HEK293 (cell line): ENCODE measurements at regions not wholly inside any gene's neighbourhood (a gene's known extent, or its start where the extent isn't known, plus 50 kb on each side); places are given as distances from the start of the nearest gene placed in this dataset.

Experiments
- CTCF ChIA-PET: fragments of 350-600 bp; formaldehyde crosslinking; extraction: SDS; loops from one replicate; lab custom pipeline; 2021; ENCODE audit warnings: antibody characterized with exemption; lab: Yijun Ruan, JAX
- POLR2A ChIA-PET: fragments of 300-600 bp; formaldehyde crosslinking; extraction: SDS; loops from one replicate; lab custom pipeline; 2020; ENCODE audit warnings: antibody characterized with exemption, inconsistent platforms; lab: Yijun Ruan, JAX
- H3K27ac ChIP-seq: fragments of 200-500 bp; sonication (Bioruptor generic); 2 replicates; pipeline ENCODE4 v1.5.1; 2014; ENCODE audit warnings: low read depth, low read length, control low read depth, inconsistent platforms; ENCODE audit errors: extremely low read depth
- H3K36me3 ChIP-seq, 2 experiments: fragments of 200-500 bp in 1 of 2; sonication (Bioruptor generic) in 1 of 2; 1 replicate in 1 of 2; 2 replicates in 1 of 2; pipeline ENCODE4 v1.5.1; 2014 to 2017; ENCODE audit warnings: inconsistent platforms in 2 of 2, low read length in 2 of 2; ENCODE audit not compliant: control insufficient read depth in 2 of 2, insufficient read depth in 1 of 2
- H3K4me1 ChIP-seq: fragments of 200-500 bp; sonication (Bioruptor generic); 2 replicates; pipeline ENCODE4 v1.5.1; 2014; ENCODE audit warnings: mild to moderate bottlenecking, low read length, inconsistent platforms; ENCODE audit not compliant: control insufficient read depth, insufficient read depth
- H3K4me3 ChIP-seq: 2 replicates; pipeline ENCODE4 v1.5.1; 2011; ENCODE audit warnings: low read depth, mild to moderate bottlenecking, control low read depth, low read length, moderate library complexity
- H3K9me3 ChIP-seq: fragments of 200-500 bp; sonication (Bioruptor generic); 2 replicates; pipeline ENCODE4 v1.5.1; 2014; ENCODE audit warnings: low read depth, low read length, inconsistent platforms; ENCODE audit not compliant: control insufficient read depth, insufficient read depth
- ATF2 ChIP-seq: fragments of 450-650 bp; formaldehyde crosslinking; IDR thresholded peaks from 2 replicates; pipeline ENCODE4 v1.5.1; 2016; ENCODE audit warnings: missing biosample characterization, missing genetic modification characterization, low read depth
- GFI1B ChIP-seq: fragments of 450-650 bp; formaldehyde crosslinking; IDR thresholded peaks from 2 replicates; pipeline ENCODE4 v1.5.1; 2016; ENCODE audit warnings: missing biosample characterization, missing genetic modification characterization
- GLI4 ChIP-seq: fragments of 450-650 bp; formaldehyde crosslinking; IDR thresholded peaks from 2 replicates; pipeline ENCODE4 v1.5.1; 2016; ENCODE audit warnings: missing biosample characterization, missing genetic modification characterization
- OSR2 ChIP-seq: fragments of 450-650 bp; formaldehyde crosslinking; IDR thresholded peaks from 2 replicates; pipeline ENCODE4 v1.5.1; 2016; ENCODE audit warnings: missing biosample characterization, missing genetic modification characterization
- PRDM1 ChIP-seq: fragments of 450-650 bp; formaldehyde crosslinking; IDR thresholded peaks from 2 replicates; pipeline ENCODE4; 2016; ENCODE audit warnings: missing biosample characterization, missing genetic modification characterization
- SCRT1 ChIP-seq: fragments of 450-650 bp; formaldehyde crosslinking; IDR thresholded peaks from 2 replicates; pipeline ENCODE4 v1.5.1; 2016; ENCODE audit warnings: missing biosample characterization, missing genetic modification characterization, borderline replicate concordance
- SCRT2 ChIP-seq: fragments of 450-650 bp; formaldehyde crosslinking; IDR thresholded peaks from 2 replicates; pipeline ENCODE4 v1.5.1; 2016; ENCODE audit warnings: missing biosample characterization, missing genetic modification characterization
- SP3 ChIP-seq: fragments of 450-650 bp; formaldehyde crosslinking; IDR thresholded peaks from 2 replicates; pipeline ENCODE4 v1.5.1; 2016; ENCODE audit warnings: missing biosample characterization, missing genetic modification characterization
- ZBTB1 ChIP-seq: fragments of 450-650 bp; formaldehyde crosslinking; IDR thresholded peaks from 2 replicates; pipeline ENCODE4 v1.5.1; 2016; ENCODE audit warnings: missing biosample characterization, missing genetic modification characterization
- ZBTB44 ChIP-seq: fragments of 450-650 bp; IDR thresholded peaks from 2 replicates; pipeline ENCODE4 v1.5.1; 2018; ENCODE audit warnings: missing biosample characterization, mild to moderate bottlenecking, missing genetic modification characterization
- ZFP37 ChIP-seq: fragments of 450-650 bp; formaldehyde crosslinking; IDR thresholded peaks from 2 replicates; pipeline ENCODE4 v1.5.1; 2016; ENCODE audit warnings: missing biosample characterization, missing genetic modification characterization
- ZFP69B ChIP-seq: fragments of 450-650 bp; formaldehyde crosslinking; IDR thresholded peaks from 2 replicates; pipeline ENCODE4 v1.5.1; 2016; ENCODE audit warnings: missing biosample characterization, missing genetic modification characterization
- ZNF211 ChIP-seq: fragments of 450-650 bp; formaldehyde crosslinking; IDR thresholded peaks from 2 replicates; pipeline ENCODE4 v1.5.1; 2016; ENCODE audit warnings: low read depth, missing biosample characterization, missing genetic modification characterization
- ZNF248 ChIP-seq: fragments of 450-650 bp; formaldehyde crosslinking; IDR thresholded peaks from 2 replicates; pipeline ENCODE4 v1.5.1; 2017; ENCODE audit warnings: missing biosample characterization, missing genetic modification characterization
- ZNF266 ChIP-seq: fragments of 450-650 bp; formaldehyde crosslinking; IDR thresholded peaks from 2 replicates; pipeline ENCODE4 v1.5.1; 2016; ENCODE audit warnings: missing biosample characterization, missing genetic modification characterization, low read depth
- ZNF366 ChIP-seq: fragments of 450-650 bp; formaldehyde crosslinking; conservative IDR thresholded peaks from 2 replicates; pipeline ENCODE4 v1.5.1; 2016; ENCODE audit warnings: missing biosample characterization, missing genetic modification characterization
- ZNF37A ChIP-seq: fragments of 450-650 bp; IDR thresholded peaks from 2 replicates; pipeline ENCODE4 v1.5.1; 2018; ENCODE audit warnings: missing biosample characterization, missing genetic modification characterization
- ZNF549 ChIP-seq: fragments of 450-650 bp; IDR thresholded peaks from 2 replicates; pipeline ENCODE4 v1.5.1; 2018; ENCODE audit warnings: missing biosample characterization, missing genetic modification characterization, mild to moderate bottlenecking, inconsistent platforms, moderate library complexity
- ZNF555 ChIP-seq: fragments of 450-650 bp; formaldehyde crosslinking; conservative IDR thresholded peaks from 2 replicates; pipeline ENCODE4 v1.5.1; 2017; ENCODE audit warnings: missing biosample characterization, mild to moderate bottlenecking, missing genetic modification characterization, inconsistent platforms
- ZNF580 ChIP-seq: fragments of 450-650 bp; formaldehyde crosslinking; IDR thresholded peaks from 2 replicates; pipeline ENCODE4 v1.5.1; 2016; ENCODE audit warnings: missing biosample characterization, missing genetic modification characterization
- ZNF585B ChIP-seq: fragments of 450-650 bp; formaldehyde crosslinking; IDR thresholded peaks from 2 replicates; pipeline ENCODE4 v1.5.1; 2016; ENCODE audit warnings: missing biosample characterization, missing genetic modification characterization
- ZNF596 ChIP-seq: fragments of 450-650 bp; IDR thresholded peaks from 2 replicates; pipeline ENCODE4 v1.5.0; 2018; ENCODE audit warnings: missing biosample characterization, mild to moderate bottlenecking, missing genetic modification characterization, moderate library complexity
- ZNF670 ChIP-seq: fragments of 450-650 bp; formaldehyde crosslinking; IDR thresholded peaks from 2 replicates; pipeline ENCODE4 v1.5.1; 2016; ENCODE audit warnings: missing biosample characterization, missing genetic modification characterization, low read depth
- ZNF701 ChIP-seq: fragments of 450-650 bp; formaldehyde crosslinking; IDR thresholded peaks from 2 replicates; pipeline ENCODE4 v1.5.1; 2016; ENCODE audit warnings: missing biosample characterization, missing genetic modification characterization
- ZNF792 ChIP-seq: fragments of 450-650 bp; formaldehyde crosslinking; IDR thresholded peaks from 2 replicates; pipeline ENCODE4 v1.5.1; 2016; ENCODE audit warnings: missing biosample characterization, missing genetic modification characterization
- ZSCAN23 ChIP-seq: fragments of 450-650 bp; formaldehyde crosslinking; IDR thresholded peaks from 2 replicates; pipeline ENCODE4 v1.5.1; 2016; ENCODE audit warnings: missing biosample characterization, missing genetic modification characterization
- ZSCAN4 ChIP-seq: fragments of 450-650 bp; formaldehyde crosslinking; IDR thresholded peaks from 2 replicates; pipeline ENCODE4 v1.5.1; 2017; ENCODE audit warnings: missing biosample characterization, missing genetic modification characterization
- ZSCAN5A ChIP-seq: fragments of 450-650 bp; formaldehyde crosslinking; IDR thresholded peaks from 2 replicates; pipeline ENCODE4 v1.5.1; 2016; ENCODE audit warnings: missing biosample characterization, missing genetic modification characterization

- TF ChIP-seq ZNF670 (tag by site-specific recombination): no peak
- no peak for TF ChIP-seq ZNF248 (tag by site-specific recombination)
- no peak for TF ChIP-seq ZNF549 (tag by site-specific recombination)
- no peak for TF ChIP-seq SP3 (tag by site-specific recombination)
- TF ChIP-seq PRDM1 (tag by site-specific recombination): no peak
- TF ChIP-seq ZFP37 (tag by site-specific recombination): no peak
- no peak for TF ChIP-seq ZNF580 (tag by site-specific recombination)
- TF ChIP-seq ZNF596 (tag by site-specific recombination): no peak
- no peak for TF ChIP-seq ZBTB1 (tag by site-specific recombination)
- TF ChIP-seq ZNF37A (tag by site-specific recombination): no peak
- TF ChIP-seq ZNF792 (tag by site-specific recombination): no peak
- H3K36me3 ChIP-seq: no peaks in the 10 kb centered on the region
- no peak overlapping the region for H3K27ac ChIP-seq
- no peaks in the 10 kb centered on the region for H3K9me3 ChIP-seq
- ChIA-PET POLR2A (no interaction called here), CTCF (interaction anchor here (0.8 kb wide), 1 partner anchor 312 kb away, joined by 3 read pairs; no protein-coding TSS in a partner anchor)
- peaks cover 6% of the 10 kb centered on the region for H3K4me1 ChIP-seq
- no peak overlapping the region for H3K4me3 ChIP-seq
These were observed 457.8 kb upstream of the NFE2L3 start for GRCh38 chr7:25694211-25694610.

GRCh38 chr7:25694699-25695098, 457.3 kb upstream of the NFE2L3 start:
- Histone ChIP-seq H3K27ac (no peak overlapping the region), H3K9me3 (no peaks in the 10 kb centered on the region), H3K4me3 (no peak overlapping the region), H3K36me3 (no peaks in the 10 kb centered on the region), H3K4me1 (peaks cover 6% of the 10 kb centered on the region)
- CTCF ChIA-PET: interaction anchor here (0.8 kb wide), 1 partner anchor 311 kb away, joined by 3 read pairs; no protein-coding TSS in a partner anchor
- POLR2A ChIA-PET: no interaction called here
- no peak for TF ChIP-seq SCRT1 (tag by site-specific recombination)
- TF ChIP-seq ATF2: no peak
- no peak for TF ChIP-seq ZNF366 (tag by site-specific recombination)
- no peak for TF ChIP-seq ZSCAN5A (tag by site-specific recombination)
- TF ChIP-seq ZSCAN4 (tag by site-specific recombination): no peak
- no peak for TF ChIP-seq ZNF266 (tag by site-specific recombination)
- no peak for TF ChIP-seq ZNF585B (tag by site-specific recombination)
- TF ChIP-seq SCRT2 (tag by site-specific recombination): no peak
- TF ChIP-seq ZBTB1 (tag by site-specific recombination): no peak
- TF ChIP-seq GLI4 (tag by site-specific recombination): no peak
- TF ChIP-seq ZNF701 (tag by site-specific recombination): no peak
- no peak for TF ChIP-seq ZBTB44
- TF ChIP-seq OSR2 (tag by site-specific recombination): no peak
- TF ChIP-seq ZNF211 (tag by site-specific recombination): no peak
- TF ChIP-seq ZSCAN23 (tag by site-specific recombination): no peak
- no peak for TF ChIP-seq ZFP69B
- no peak for TF ChIP-seq GFI1B (tag by site-specific recombination)
- TF ChIP-seq ZNF555 (tag by site-specific recombination): no peak
- TF ChIP-seq, all 188 proteins: peak for 0
